Left renal pelvis (tissue), 4 donors: ENCODE measurements at regions not wholly inside any gene's neighbourhood (a gene's known extent, or its start where the extent isn't known, plus 50 kb on each side); places are given as distances from the start of the nearest gene placed in this dataset.
A peak's percentile ranks its signal among the peaks of the same experiment; 100 is the strongest.
"Not testable (repeated sequence)": the region's sequence is repeated elsewhere in the genome, so short reads cannot be mapped to it uniquely, and the experiment has no call there.

ENCODE experiments used
- DNase-seq, 4 donors: peaks; one replicate each; pipeline ENCODE4 v3.0.0-alpha.2; 2013; ENCODE audit warnings: low read depth in 4 of 4, low spot score in 3 of 4

GRCh38 chr6:86284809-86285480 lies 642.3 kb upstream of the SYNCRIP start:
- not testable (repeated sequence) for DNase-seq

GRCh38 chr6:86283596-86283995 lies 640.9 kb upstream of the SYNCRIP start:
- not testable (repeated sequence) for DNase-seq

- no peak for DNase-seq
These were observed 633.4 kb upstream of the SYNCRIP start for GRCh38 chr6:86276056-86276455.

GRCh38 chr6:86273936-86274335 lies 631.2 kb upstream of the SYNCRIP start:
- no peak for DNase-seq

- DNase-seq, result no peak
These were observed 614.0 kb upstream of the SYNCRIP start for GRCh38 chr6:86256615-86257187.

GRCh38 chr6:86255973-86256372 lies 613.3 kb upstream of the SYNCRIP start:
- no peak for DNase-seq

- no peak for DNase-seq
These were observed 608.4 kb upstream of the SYNCRIP start for GRCh38 chr6:86251106-86251505.

- DNase-seq, result no peak
These were observed 575.2 kb upstream of the SYNCRIP start for GRCh38 chr6:86217906-86218305.

GRCh38 chr6:86215323-86215722 lies 572.6 kb upstream of the SYNCRIP start:
- no peak for DNase-seq

- no peak for DNase-seq
These were observed 563.3 kb upstream of the SYNCRIP start for GRCh38 chr6:86205980-86206379.

GRCh38 chr6:86203044-86203443 lies 560.4 kb upstream of the SYNCRIP start:
- DNase-seq, result no peak

GRCh38 chr6:86193821-86194220 lies 551.1 kb upstream of the SYNCRIP start:
- no peak for DNase-seq

- no peak for DNase-seq
These were observed 549.4 kb upstream of the SYNCRIP start for GRCh38 chr6:86192123-86192522.

GRCh38 chr6:86175149-86175548 lies 532.5 kb upstream of the SYNCRIP start:
- not testable (repeated sequence) for DNase-seq

GRCh38 chr6:86154852-86155251 lies 512.2 kb upstream of the SYNCRIP start:
- DNase-seq, result no peak

GRCh38 chr6:86153521-86153920 lies 510.8 kb upstream of the SYNCRIP start:
- no peak for DNase-seq

- DNase-seq, result no peak
These were observed 509.9 kb upstream of the SYNCRIP start for GRCh38 chr6:86152546-86152945.

- DNase-seq, result no peak
These were observed 505.9 kb upstream of the SYNCRIP start for GRCh38 chr6:86148586-86148985.

- DNase-seq, result no peak
These were observed 505.2 kb upstream of the SYNCRIP start for GRCh38 chr6:86147859-86148258.

GRCh38 chr6:86147311-86147710 lies 504.6 kb upstream of the SYNCRIP start:
- DNase-seq, result no peak

- peak; percentile 18 to 27 (median 24) for DNase-seq
These were observed 504.1 kb upstream of the SYNCRIP start for GRCh38 chr6:86146751-86147150.

GRCh38 chr6:86142326-86142725 lies 499.6 kb upstream of the SYNCRIP start:
- no peak for DNase-seq
